GM21367 (cell line): ENCODE measurements at regions not wholly inside any gene's neighbourhood (a gene's known extent, or its start where the extent isn't known, plus 50 kb on each side); places are given as distances from the start of the nearest gene placed in this dataset.
"Not testable (repeated sequence)": the region's sequence is repeated elsewhere in the genome, so short reads cannot be mapped to it uniquely, and the experiment has no call there.

Experiments
- ATAC-seq: cut with Tn5 transposase; IDR thresholded peaks from one replicate; pipeline ENCODE4 v1.9.1; 2021; ENCODE audit not compliant: unreplicated experiment

DNA sequence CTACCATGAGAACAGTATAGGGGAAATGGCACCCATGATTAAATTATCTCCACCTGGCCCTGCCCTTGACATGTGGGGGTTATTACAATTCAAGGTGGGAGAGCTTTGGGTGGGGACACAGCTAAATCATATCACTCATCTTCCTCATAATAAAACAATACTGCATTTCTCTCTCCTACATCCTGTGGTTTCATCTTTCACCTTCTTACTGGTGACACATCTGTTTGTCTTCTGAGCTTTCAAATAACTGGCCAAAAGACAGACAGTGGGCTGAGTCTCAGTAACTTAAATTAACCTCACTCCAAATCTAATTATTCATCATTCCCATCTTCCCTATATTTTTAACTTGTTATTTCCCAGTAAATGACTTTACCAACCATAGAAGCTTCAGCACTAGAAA lies 729.7 kb upstream of the USP15 start:
- ATAC-seq: no peak

DNA sequence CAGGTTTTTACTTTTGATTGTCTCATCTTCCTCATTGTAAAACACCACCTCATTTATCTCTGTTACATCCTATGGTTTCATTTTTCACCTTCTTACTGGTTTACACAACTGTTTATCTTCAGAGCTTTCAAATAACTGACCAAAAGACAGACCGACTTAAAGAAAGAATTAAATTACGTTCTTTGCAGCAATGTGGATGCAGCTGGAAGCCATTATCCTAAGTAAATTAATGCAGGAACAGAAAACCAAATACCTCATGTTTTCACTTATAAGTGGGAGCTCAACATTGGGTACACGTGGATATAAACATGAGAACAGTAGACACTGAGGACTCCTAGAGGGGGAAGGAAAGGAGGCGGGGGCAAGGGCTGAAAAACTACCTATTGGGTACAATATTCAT lies 729.0 kb upstream of the USP15 start:
- ATAC-seq: no peak

DNA sequence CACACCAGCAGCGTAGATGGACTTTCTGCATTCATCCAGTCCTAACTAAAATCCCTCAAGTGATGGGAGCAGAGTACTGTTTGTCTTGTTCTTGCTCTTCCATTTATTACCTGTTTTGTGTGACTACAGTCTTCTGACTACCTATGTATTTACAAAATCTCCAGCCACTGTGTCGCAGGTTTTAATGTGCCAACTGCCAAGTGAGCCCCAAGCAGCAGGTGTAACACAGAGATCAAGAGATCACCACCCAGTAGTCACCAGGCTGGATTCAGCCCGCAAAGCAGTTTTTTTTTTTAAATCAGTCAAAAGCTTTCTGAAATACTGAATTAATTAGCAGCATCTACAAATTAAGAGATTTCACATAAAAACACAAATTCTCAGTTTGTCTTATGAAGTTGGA lies 724.1 kb upstream of the USP15 start:
- ATAC-seq: no peak

- ATAC-seq: no peak
Observed at GRCh38 chr12:61536525-61536924, 723.7 kb upstream of the USP15 start.

DNA sequence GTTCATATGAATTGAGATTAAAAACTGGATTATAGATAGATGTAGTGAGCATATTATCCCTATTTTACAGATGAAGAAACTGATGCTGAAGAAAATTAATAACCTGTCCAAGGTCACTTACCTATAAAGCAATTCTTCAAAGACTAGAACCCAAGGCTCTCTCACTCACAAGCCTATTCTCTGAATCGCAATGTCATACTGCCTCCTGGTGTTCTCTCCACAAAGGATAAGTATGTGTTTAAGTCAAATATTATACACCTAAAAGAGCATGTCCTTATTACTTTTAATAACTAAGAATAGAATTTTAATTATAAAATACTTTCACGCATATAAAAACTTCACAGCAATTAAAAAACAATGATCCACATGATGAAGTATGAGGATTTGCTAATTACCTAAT lies 721.3 kb upstream of the USP15 start:
- ATAC-seq: no peak

DNA sequence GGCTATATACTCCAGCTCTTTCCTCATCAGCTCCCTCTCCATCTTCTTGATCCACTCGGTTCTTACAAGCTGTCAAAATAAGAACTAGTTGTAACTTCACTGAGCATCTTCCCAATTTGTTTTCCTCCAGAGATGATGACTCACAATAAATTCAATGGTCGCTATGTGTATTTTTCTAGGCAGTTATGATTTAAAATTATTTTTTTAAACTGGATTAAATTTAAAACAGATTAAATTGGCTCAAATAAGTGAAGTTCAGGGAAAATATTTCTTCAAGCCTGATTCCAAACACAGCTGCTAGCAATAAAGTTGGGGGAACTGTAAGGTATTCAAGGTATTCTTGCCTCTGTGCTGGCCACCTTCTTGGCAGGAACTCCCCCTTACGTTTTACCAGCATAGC lies 717.7 kb upstream of the USP15 start:
- no peak for ATAC-seq

GRCh38 chr12:61546296-61546695 lies 713.9 kb upstream of the USP15 start:
- ATAC-seq: no peak

DNA sequence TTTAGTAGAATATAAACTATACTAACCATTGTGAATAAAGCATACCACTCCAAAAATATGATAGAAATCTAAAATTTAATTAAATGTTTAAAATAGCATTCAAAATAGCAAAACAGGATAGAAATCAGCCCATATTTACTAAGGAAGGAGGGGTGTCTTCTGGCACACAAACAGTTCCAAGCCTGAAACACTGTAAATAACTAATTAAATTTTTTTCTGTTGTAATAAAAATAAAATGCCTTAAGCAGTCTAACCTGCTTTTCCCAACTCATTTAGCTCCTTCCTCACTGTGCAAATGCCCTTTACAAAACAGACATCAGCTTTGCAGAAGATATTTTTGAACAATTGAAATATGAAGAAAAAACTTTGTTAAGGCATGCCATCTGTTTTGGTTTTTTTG lies 707.1 kb upstream of the USP15 start:
- no peak for ATAC-seq

DNA sequence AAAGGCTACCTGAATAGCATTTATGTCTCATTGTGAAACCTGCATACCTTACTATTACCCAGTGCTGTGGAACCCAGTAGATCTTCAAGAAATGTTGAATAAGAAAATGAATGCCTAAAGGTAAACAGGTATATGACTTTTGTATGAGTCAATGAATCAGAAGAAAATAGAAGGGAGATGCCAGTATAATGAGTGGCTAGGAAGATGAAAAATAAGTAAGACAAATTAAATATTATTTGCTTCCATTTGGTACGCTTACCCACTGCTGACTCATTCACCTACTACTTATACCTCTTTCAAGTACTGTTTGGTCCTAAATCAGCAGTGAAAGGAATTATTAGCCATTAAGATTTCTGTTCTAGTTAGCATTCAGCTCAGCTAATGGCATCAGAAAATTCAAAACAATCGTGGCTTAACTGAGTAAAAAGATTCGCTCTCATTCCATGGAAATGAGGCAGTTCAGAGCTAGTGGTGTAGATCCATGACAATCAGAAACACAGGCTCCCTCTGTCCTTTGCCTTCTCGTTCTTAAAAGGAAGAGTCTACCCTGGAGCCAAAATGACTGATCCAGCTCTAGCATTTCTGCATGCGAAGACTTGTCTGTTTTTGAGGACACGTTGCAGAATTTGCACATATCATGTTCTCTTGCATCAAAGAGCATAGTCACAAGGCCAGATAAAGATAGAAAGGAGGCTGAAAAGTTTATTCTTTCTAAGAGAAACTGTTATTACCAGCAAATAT lies 705.8 kb upstream of the USP15 start:
- ATAC-seq: no peak

- ATAC-seq: no peak
Observed at GRCh38 chr12:61563665-61564450, 696.3 kb upstream of the USP15 start.

DNA sequence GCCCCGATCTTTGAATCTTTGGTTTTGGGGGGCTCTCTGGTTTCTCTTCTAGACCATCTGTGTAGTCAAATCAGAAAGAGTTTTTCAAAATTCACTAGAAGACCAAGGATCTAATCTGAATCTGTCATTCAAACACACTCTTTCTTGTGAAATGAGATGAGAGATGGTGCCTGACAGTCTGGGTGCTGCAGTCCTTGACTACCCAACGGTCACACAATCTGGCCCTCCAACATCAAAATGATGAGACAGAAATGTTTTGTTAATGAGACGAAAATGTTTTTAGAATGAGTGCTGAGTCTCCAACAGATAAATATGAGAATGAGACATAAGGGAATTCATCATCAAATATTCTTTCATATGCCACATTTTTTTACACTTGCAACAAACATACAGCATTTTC lies 695.7 kb upstream of the USP15 start:
- ATAC-seq: no peak

GRCh38 chr12:61566183-61566582 lies 694.0 kb upstream of the USP15 start:
- ATAC-seq: no peak

DNA sequence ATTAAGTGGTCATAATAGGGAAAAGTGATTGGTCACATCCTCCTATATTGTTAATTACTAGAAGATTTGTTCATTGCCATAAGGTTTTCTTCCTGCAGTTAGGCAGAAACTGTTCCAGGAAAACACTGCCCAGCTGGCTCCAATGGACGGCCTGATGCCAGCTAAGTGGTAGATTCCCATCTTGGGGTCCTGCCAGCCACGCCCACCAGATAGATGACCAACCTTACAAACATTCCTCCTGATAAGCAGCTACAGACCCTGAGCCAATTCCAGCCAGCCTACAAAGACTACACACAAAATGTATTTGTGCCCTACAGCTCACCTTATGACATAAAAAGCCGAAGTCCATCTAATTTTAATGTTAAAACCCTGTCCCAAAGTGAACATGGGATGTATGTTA lies 685.9 kb upstream of the USP15 start:
- no peak for ATAC-seq

DNA sequence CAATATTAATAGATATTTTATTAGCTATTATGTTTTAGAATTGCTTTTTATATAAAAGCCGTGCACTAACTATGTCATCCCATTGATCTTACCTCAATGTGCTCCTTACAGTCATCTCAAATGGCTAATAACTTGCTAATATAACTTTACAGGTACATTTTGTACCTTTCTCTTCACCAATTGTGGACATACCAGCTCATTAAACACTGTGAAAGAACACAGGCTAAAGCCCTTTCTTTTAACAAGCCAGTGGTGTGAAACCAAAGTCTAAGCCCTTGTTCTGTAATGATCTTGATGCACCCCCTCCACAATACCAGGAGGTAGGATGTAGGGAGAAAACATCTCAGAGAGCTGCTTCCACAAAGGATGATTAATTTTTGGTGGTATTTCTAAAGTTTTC lies 675.3 kb upstream of the USP15 start:
- ATAC-seq: no peak

DNA sequence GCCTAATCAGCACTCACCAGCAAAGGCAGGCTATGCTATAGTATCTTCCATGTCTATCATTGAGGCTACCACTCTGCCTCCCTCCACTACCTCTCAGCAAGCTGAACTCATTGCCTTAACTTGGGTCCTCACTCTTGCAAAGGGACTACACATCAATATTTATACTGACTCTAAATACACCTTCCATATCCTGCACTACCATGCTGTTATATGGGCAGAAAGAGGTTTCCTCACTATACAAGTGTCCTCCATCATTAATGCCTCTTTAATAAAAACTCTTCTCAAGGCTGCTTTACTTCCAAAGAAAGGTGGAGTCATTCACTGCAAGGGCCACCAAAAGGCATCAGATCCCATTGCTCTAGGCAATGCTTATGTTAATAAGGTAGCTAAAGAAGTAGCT lies 669.3 kb upstream of the USP15 start:
- ATAC-seq: not testable (repeated sequence)

DNA sequence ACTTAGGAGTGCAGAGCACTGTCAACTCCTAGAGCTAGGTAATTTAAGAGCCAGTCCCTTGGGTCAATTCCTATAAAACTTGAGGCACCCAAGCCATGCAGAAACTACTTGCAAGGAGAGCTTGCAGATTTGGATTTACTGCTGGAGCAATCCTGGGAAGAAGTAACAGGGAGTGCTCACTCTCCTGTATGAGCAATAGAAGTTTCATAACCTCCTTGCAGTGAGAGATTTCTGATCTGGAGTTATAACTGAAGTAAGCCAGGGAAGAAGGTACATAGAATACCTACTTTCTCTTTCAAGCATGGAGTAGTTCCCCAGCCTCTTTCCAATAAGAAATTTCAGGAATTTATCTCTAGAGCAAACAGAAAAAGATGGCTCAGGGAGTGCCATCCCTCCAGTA lies 650.1 kb upstream of the USP15 start:
- no peak for ATAC-seq

DNA sequence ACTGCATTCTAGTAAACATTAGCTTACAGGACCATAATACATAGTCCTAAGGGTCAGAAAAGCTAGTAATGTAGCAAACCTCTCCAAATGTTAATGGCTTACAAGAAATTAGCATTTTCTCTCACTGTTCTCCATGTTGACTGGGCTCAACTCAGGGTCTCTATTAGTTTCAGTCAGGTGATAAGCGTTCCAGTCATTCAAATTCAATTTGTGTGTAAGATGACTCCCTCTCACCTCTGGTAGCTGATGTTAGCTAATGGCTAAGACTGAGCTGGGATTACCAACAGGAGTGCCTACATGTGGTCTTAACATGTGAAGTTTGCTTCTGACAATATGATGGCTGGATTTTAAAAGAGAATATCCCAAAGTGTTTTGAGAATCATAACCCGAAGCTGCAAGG lies 630.5 kb upstream of the USP15 start:
- no peak for ATAC-seq

GRCh38 chr12:61646639-61647038 lies 613.6 kb upstream of the USP15 start:
- no peak for ATAC-seq

GRCh38 chr12:61647566-61647965 lies 612.6 kb upstream of the USP15 start:
- ATAC-seq: no peak

- no peak for ATAC-seq
Observed at GRCh38 chr12:61652265-61652664, 607.9 kb upstream of the USP15 start.

- ATAC-seq: no peak
Observed at GRCh38 chr12:61654698-61655097, 605.5 kb upstream of the USP15 start.

GRCh38 chr12:61655241-61655640 lies 605.0 kb upstream of the USP15 start:
- ATAC-seq: no peak

GRCh38 chr12:61667676-61668075 lies 592.5 kb upstream of the USP15 start:
- no peak for ATAC-seq
